ENCODE measurements at regions not wholly inside any gene's neighbourhood (a gene's known extent, or its start where the extent isn't known, plus 50 kb on each side); places are given as distances from the start of the nearest gene placed in this dataset.

- TF ChIP-seq CTCF (IDR thresholded peaks at IDR 0.05; ENCODE audit: borderline replicate concordance, insufficient read depth, low read depth, low read length) = no peak
- H3K4me3 ChIP-seq (ENCODE audit: low read depth, low read length) = no peak overlapping the region
Measured at GRCh38 chr21:33977017-33977720, 61.6 kb upstream of the ATP5PO start.

GRCh38 chr21:33976082-33977016 lies 60.7 kb upstream of the ATP5PO start:
- TF ChIP-seq CTCF (IDR thresholded peaks at IDR 0.05; ENCODE audit: borderline replicate concordance, insufficient read depth, low read depth, low read length) = no peak
- peak overlapping the region; percentile 12 for H3K4me3 ChIP-seq (ENCODE audit: low read depth, low read length)

- no peak overlapping the region for H3K4me3 ChIP-seq (ENCODE audit: low read depth, low read length)
- TF ChIP-seq CTCF (IDR thresholded peaks at IDR 0.05; ENCODE audit: borderline replicate concordance, insufficient read depth, low read depth, low read length) = 0 out of 2 replicates have a peak, but pooled peaks have one; percentile 3
Measured at GRCh38 chr21:33975548-33976081, 60.0 kb upstream of the ATP5PO start.

GRCh38 chr21:33974513-33975468 lies 59.2 kb upstream of the ATP5PO start:
- TF ChIP-seq CTCF (IDR thresholded peaks at IDR 0.05; ENCODE audit: borderline replicate concordance, insufficient read depth, low read depth, low read length) = no peak
- H3K4me3 ChIP-seq (ENCODE audit: low read depth, low read length) = no peak overlapping the region

- no peak overlapping the region for H3K4me3 ChIP-seq (ENCODE audit: low read depth, low read length)
- no peak for TF ChIP-seq CTCF (IDR thresholded peaks at IDR 0.05; ENCODE audit: borderline replicate concordance, insufficient read depth, low read depth, low read length)
Measured at GRCh38 chr21:33973268-33973667, 57.7 kb upstream of the ATP5PO start.

GRCh38 chr21:33972539-33972938 lies 56.9 kb upstream of the ATP5PO start:
- TF ChIP-seq CTCF (IDR thresholded peaks at IDR 0.05; ENCODE audit: borderline replicate concordance, insufficient read depth, low read depth, low read length) = no peak
- H3K4me3 ChIP-seq (ENCODE audit: low read depth, low read length) = no peak overlapping the region

Measured in GM12875 (cell line).